Stimulated activated CD4-positive, alpha-beta T cell treated with anti-CD3 and anti-CD28 coated beads, Interleukin-1b, Interleukin-23, amount 100 ng/mL, for 48 hours (primary cell): ENCODE measurements at regions not wholly inside any gene's neighbourhood (a gene's known extent, or its start where the extent isn't known, plus 50 kb on each side); places are given as distances from the start of the nearest gene placed in this dataset.
"Not testable (repeated sequence)": the region's sequence is repeated elsewhere in the genome, so short reads cannot be mapped to it uniquely, and the experiment has no call there.

Experiments used
- DNase-seq: peaks from one replicate; pipeline ENCODE4 v3.0.0-alpha.2; 2020

DNA sequence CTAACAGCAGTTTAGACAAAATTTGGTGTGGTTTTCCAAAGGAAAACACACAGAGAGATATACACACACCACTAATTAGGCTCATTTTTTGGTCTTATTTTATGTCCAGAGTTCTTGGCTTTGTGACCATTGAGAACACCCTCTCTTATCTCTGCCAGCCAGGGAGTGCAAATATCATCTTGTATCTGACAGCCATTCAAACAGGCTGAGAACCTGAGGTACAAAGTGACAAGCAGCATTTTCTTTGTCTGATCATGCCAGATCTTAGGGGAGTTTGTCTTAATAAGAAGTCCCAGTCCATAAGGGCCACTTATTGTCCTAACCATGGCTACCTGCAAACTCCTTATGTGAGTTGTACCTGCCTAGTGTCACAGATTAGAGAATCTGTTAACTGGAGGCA, 1165.2 kb downstream of the BRINP3 start:
- no peak for DNase-seq

DNA sequence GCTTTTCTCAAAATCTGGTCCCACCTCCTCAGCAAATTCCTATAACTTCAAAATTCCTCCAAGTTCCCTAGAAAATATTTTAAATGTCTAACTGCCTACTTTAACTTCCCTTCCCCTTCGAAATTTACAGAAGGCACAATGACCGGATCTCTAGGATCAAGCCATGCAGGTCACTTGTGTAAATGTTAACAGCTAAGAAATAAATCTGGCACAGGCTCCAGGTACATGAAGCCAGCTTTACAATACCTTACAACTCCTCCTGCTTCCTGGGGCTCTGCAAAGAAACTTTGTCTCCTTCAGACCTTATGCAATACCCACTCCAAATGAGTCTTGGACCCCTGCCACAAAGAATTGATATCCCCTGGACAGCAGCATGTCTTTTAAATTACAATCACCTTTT, 1164.2 kb downstream of the BRINP3 start:
- DNase-seq = no peak

DNA sequence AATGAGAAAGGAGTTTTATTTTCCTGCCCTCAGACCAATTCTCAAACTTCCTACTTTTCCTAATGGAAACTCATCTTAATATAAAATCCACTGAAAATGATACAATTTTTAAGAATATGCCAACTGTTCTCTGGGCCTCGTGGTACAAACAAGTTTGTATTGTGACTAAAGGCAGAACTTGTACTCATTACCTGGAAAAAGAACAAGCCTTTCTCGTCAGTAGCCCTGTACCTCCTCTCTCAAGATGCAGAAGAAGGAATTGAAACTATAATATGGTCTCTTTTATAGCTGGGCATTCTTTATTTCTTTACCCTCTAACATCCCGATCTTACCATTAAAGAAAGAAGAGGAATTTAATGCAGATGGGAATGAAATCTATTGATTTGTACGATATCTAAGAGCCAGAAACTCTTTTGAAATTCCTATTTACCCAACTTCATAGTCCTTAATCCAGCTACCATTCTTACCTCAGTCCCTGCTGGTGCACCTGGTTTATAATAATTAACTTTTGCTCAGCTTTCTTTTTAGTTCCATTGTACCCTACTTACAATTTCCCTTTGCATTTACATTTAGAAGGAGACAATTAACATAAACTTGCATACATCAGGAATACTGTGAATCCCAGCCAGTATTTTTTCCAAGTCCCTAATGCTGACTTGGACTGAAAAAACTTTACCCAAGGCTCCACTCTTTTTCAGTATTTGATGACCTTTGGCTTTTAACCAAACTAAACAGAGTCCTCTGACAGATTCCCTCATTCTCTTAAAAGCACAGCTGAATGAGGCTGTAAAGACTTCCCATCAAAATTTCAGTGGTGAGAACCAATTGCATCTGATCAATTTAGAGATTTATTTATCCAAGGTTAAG, 1162.4 kb downstream of the BRINP3 start:
- no peak for DNase-seq

DNA sequence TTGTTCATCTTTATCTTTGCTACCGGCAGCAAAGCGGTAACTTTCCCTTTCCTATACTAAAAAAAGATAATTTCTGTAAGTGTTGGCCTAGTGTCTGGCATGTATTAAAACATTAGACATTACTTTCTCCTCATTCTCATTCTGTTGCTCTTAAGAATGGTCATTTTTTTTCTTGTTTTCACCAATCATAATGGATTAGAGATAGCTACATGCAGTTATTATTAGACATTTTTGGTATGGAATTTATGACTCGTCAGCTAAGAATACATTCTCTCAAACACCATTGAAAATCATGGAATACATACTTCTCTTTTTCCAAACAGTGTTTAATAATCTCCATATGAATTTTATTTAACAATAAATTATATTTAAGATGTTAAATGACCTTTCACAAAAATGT, 1154.6 kb downstream of the BRINP3 start:
- DNase-seq = no peak

DNA sequence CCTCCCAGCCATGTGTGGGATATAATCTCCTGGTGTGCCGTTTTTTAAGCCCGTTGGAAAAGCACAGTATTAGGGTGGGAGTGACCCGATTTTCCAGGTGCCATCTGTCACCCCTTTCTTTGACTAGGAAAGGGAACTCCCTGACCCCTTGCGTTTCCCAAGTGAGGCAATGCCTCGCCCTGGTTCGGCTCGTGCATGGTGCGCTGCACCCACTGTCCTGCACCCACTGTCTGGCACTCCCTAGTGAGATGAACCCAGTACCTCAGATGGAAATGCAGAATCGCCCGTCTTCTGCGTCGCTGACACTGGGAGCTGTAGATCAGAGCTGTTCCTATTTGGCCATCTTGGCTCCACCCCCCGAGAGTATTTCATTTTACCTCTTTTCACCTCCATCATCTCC, 1146.6 kb downstream of the BRINP3 start:
- not testable (repeated sequence) for DNase-seq

DNA sequence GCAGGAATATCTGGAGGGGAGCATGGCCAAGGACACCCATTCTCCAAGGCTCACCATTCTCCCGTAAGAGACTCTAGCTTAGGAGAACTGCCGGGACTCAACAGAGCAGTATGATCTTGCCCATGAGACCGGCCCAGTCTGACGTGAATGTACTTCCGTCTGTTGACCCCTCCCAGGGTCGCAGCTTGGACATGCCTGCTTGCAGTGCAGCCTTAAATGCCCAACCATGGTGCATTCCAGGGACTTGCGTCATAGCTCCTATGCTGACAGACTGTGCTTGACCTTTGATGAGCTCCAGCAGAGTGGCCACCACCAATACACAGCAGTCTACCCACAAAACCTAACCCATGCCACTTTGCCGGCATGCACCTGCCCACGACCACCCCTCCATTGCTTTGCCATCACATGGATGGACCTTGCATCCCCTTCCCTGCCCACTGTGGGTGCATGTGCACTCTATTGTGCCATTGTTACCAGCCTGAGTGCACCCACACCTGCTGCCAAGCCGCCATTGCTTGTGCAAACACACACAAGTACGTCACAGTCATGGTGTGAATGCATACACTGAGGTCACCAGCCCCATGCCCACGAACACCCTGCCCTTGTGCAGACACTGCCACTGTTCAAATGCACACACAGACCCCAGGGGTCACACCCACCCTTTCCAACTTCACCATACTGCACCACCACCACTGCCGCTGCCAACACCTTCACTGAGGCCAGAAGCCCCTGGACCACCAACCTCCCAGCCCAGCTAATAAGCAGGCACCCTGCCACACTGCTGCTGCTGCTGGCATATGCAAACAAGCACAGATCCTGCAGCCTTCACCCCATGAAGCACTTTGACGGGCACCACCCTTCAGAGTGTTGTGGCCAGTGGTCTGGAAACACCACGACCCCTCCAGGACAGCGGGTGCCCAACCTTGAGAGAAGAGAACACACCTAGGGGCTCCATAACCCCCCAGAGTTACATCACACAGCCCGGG, 1141.3 kb downstream of the BRINP3 start:
- no peak for DNase-seq

DNA sequence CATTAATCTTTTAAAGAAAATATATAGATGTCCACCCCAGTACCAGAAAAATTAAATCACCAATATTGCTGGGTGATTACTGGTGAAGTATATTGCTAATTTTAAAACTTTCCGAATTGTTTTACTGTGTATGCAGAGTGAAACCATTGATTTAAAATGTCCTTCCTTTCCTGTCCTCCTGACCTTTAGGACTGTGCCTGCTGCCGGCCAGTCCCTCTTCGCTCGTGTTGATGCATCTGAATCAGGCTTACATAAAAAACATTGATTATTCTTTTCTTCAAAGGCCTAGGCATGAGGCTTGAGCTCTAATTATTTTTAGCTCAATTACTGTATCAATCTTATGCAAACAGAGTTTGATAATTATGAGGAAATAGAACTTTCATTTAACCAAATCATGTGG, 1128.1 kb downstream of the BRINP3 start:
- DNase-seq = no peak

DNA sequence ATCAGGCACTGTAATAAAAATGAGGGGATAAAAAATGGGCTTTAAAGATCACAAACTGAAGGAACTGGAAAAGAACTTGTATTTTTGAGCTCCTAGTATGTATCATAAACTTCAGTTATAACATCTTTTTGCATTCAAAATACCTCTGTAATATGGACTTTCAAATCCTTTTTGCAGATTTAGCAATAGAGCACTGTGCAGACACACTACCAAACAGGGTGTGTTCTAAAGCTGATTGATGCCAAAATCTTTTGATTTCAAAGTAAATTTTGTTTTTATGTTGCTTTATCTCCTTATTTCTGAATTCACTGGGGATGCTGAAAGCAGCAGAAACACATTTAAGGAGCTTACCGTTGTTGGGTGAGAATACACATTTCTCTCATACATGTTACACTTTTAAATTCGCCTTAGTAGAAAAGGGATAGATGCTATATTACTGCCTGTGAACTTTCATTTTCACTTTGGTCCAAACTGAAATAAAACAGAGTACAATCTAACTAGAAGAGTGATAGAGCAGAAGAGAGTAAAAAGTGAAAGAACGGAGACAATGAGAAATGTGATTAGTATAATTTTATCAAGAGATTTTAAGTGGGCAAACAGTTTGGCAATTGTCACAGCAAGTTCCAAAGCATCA, 1126.6 kb downstream of the BRINP3 start:
- no peak for DNase-seq

DNA sequence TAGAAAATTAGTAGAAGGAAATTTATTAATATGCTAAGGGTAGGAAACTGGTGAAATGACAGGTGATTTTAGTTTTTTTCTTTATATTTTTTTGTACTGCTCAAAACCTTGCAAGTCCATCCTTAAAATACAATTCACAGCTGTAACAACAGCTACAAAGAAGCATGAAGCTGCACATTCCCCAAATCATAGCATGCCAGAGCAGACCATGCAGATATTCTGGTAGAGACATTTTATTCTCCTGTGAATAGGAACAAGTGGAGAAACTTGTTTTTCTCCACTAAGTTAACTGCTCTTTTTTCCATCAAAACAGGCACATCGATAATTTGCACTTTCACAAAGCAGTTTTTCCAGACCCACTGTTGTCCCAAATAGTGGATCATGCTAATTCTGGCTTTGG, 1125.7 kb downstream of the BRINP3 start:
- DNase-seq = no peak

DNA sequence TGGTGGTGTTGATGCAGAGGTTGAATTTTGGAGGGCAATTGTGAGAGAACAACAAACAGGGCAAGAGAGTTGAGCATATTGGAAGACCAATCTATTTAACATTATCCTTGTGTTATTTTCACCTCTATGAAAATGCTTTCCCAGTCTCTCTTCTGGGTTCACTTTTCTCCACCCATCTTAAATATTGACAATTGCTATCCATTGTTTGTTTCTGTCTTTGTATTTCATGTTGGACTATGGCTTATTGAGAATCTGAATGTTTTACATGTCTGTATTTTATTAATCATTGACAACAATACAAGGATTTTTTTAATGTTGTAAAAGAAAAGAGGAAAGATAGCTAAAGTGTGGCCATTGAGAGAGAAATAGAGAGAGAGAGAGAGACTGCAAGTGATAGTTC, 1121.5 kb downstream of the BRINP3 start:
- no peak for DNase-seq

DNA sequence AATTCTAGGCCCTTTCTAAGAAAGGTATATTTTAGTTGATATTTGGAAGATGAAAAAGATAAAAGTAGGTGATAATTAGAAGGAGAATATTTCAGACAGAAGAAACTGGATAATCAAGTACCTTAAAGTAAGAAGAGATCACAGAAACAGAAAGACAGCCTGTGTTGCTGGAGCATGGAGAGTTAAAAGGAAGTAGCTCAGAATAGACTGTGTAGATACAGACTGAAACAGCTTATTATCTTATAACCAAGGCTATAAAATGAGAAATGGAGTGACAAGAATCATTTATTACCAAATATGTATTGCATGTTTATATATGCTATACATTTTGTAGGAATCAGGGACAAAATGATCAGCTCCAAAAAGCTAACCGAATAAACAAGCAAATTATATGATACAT, 1120.3 kb downstream of the BRINP3 start:
- no peak for DNase-seq

DNA sequence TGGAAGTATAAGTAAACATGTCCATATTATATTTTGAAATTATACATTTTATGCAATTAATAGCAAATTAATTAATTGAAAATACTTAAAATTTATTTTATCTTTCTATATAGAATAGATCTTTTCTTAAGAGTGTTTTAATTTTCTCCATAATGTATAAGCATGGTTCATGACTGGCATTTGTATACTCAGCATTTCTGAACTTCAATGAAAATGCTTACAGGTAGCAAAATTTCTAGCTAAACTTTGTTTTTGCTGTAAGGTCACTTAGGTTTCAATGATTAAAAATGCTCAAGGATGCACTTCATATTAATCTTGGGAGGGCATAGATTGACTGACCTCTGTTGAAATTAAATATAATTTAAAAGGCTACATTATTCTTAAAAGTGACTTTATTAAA, 1108.1 kb downstream of the BRINP3 start:
- DNase-seq = no peak

DNA sequence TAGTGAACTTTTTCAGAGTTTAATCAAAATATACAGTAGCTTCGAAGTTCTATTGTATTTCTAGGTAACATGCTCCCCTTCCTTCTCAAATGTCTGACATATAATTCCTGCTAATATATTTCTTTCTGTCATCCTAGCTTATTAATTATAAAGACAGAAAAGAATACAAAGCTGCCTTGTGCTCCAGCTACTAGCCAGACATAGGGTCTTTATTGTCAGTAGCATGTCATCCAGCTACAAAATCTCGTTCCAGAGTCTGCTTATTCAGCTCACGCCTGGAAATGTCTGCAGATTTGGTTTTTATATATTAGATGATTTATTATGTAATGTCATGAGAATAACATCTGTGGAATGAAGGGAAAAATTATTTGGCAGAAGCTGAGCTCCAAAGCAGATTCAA, 1102.8 kb downstream of the BRINP3 start:
- DNase-seq = no peak

DNA sequence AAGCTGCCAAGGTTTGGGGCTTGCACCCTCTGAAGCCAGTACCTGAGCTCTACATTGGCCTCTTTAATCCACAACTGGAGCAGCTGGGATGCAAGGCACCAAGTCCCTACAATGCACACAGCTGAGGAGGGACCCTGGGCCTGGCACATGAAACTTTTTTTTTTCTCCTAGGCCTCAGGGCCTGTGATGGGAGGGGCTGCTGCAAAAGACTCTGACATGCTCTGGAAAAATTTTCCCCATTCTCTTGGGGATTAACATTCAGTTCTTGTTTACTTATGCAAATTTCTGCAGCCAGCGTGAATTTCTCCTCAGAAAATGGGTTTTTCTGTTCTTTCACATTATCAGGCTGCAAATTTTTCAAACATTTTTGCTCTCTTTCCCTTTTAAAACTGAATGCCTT, 1072.2 kb downstream of the BRINP3 start:
- no peak for DNase-seq

DNA sequence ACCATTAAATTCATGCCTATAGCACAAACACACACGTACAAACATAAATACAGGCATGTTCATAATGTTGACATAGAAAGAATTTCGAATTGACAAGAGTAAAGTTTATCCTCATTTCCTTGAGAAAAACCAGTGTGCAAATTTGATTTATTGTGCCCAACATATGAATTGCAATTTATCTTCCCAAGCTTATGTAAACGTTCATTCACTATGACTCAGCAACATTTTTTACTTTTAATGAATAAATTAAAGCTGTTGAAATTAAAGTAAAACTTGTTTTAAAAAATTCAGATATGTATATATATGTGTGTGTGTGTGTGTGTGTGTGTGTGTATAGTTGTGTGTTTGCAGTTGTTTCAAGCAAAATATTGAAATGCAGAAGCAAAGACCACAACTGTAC, 1067.9 kb downstream of the BRINP3 start:
- no peak for DNase-seq

DNA sequence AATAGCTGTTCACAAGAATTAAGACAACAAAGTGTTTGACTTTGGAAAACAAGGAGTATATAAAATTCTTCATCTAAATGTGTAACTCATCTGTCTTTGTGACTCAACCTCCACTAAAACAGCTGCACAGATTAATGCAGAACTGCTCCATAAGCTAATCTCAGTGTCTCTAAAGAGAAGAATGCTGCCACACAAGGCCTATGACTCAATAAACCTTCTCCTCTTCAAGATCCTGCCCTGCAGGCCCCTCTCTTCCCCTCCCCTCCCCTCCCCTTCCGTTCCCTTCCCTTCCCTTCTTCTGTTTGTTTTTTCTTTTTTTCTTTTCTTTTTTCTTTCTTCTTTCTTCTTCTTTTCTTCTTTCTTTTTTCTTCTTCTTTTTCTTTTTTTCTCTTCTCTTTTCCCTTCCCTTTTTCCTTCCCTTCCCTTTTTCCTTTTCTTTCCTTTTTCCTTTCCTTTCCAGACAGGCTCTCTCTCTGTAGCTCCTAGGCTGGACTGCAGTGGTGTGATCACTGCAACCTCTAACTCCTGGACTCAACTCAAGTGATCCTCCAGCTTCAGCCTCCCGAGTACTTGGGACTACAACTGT, 1052.8 kb downstream of the BRINP3 start:
- DNase-seq = no peak

DNA sequence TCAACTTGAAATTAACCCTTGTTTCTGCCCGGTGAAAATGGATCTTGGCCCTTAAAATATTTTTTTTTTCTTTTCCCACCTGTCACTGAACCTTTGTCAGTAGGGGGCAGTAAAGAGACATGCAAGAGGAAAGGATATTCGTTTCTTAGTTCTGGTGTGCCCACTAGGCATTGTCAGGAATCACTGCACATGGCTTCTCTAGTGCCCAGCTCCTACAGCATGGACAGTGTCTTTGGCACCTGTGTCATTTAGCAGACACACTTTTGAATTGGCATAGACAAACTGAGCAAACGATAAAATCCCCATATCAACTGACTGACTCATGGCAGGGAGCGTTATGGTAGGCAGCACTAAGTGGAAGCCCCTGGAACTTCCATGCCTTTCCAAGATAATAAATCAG, 1048.1 kb downstream of the BRINP3 start:
- no peak for DNase-seq

DNA sequence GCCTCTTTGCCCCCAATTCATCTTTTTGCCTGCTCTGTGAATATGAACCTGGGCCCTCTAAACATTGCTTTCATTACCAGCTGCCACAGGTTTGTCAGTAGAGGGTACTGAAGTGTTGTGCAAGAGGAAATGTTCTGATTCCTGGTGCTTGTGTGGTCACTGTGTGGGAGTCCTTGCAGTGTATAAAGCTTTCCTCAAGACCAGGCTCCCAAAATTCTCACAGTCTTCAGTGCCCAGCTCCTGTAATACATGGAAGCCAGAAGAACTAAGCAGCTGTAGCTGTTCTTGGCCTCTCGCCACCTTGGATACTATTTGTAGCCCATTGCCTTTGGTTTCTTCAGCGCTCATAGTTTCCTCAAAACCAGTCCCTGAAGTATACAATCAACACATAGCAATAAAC, 1046.2 kb downstream of the BRINP3 start:
- DNase-seq = no peak

DNA sequence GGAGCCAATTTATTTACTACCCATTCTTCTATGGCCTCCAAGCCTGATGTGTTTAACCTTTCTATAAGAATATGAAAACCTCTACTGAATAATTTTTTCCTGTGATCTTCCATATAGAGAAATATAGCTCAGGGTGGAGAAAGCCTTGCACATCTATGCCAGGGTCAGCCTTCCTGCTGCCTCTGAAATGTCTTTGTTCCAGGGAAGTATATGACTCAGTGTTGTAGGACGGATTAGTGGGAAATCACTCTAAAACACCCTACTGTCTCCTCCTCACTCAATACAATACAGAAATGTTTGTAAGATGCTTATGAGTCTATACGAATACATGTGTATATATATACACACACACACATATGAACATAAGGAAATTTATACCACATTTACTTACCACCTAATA, 1044.9 kb downstream of the BRINP3 start:
- no peak for DNase-seq

DNA sequence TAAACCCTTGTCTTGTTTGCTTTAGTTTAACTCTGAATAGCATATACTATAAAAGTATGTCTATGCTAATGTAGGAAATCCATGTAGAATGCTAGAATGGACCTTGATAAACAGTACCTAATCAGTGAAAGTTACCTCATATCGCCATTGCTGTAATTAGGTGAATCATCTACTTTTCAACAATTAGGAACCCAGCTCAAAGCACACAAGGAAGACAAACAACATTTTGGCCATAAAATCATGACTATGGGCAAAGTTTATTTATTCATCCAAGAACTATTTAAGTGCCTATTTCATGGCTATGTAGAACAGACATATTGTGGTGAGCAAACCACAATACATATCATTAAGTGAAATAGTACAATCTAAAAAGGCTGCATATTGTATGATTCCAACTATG, 1043.2 kb downstream of the BRINP3 start:
- DNase-seq = no peak

DNA sequence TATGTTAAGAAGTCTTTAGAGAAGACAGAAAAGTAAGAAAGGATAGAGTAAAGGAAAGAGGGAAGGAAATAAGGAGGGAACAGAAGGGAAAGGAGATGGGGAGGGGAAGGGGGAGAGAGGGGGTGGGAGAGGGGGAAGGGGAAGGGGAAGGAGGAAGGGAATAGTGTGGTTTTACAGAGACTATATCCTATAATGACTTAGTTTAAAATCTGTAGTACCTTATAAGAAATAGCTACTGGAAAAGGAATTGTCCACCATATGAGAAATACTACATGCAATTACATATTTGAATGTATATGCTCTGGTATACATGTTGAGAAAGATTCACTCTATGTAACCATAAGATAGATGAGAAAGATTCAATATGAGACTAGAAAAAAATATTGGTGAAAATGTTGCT, 1042.3 kb downstream of the BRINP3 start:
- no peak for DNase-seq

DNA sequence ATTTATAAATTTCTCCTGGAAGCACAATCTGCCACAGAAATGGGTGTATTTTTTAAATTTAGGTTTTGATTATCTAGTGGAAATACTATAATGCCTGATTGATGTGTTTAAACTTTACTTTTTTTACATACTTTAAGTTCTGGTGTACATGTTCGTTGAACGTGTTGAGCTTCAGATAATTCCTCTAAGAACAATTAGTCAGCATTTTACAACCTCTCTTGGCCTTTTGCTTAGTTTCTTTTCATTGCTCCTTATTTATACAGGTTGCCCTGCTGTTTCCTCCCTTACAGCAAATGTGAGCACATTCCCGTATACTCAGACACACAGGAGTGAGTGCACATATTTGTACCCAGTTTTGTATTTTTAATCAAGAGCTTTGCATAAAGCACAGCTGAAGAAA, 1038.9 kb downstream of the BRINP3 start:
- DNase-seq = no peak

DNA sequence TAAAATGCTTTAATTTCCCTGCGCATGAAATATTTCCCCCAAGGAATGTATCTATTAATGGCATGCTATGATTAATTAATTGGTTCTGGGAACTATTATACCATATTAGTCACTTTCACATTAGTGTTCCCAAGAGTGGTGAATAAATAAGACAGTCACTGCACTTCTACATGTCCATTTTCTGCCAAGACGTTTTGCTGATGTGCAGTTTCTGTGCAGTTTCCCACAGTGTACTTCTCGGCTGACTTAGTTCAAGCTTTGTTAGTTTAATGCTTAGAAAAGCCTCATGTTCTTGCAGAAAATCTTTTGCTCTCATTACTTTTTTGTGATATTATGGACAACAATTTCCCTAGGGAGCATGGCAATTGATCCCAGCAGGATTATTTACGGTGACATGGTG, 1014.5 kb downstream of the BRINP3 start:
- no peak for DNase-seq
